GM23338 (cell line): ENCODE measurements at regions not wholly inside any gene's neighbourhood (a gene's known extent, or its start where the extent isn't known, plus 50 kb on each side); places are given as distances from the start of the nearest gene placed in this dataset.

ENCODE experiments used
- CREB1 ChIP-seq: fragments of 250-450 bp; sonication (Bioruptor Pico); IDR thresholded peaks from 2 replicates; pipeline ENCODE4 v1.5.0; 2020; ENCODE audit warnings: low read depth, mild to moderate bottlenecking, moderate library complexity
- ETS1 ChIP-seq: IDR thresholded peaks from 2 replicates; pipeline ENCODE4 v1.6.1; 2016; ENCODE audit warnings: antibody characterized with exemption
- EZH2 ChIP-seq: fragments of 200-600 bp; sonication (generic); IDR thresholded peaks from one replicate; pipeline ENCODE4 v1.8.0; 2017; ENCODE audit warnings: antibody characterized with exemption, mild to moderate bottlenecking, low read depth; ENCODE audit not compliant: unreplicated experiment
- EZH2phosphoT487 ChIP-seq: fragments of 200-600 bp; sonication (generic); IDR thresholded peaks from one replicate; pipeline ENCODE4 v1.8.1; 2018; ENCODE audit warnings: antibody characterized with exemption; ENCODE audit not compliant: unreplicated experiment
- JUNB ChIP-seq: IDR thresholded peaks from one replicate; pipeline ENCODE4 v1.6.1; 2016; ENCODE audit warnings: antibody characterized with exemption; ENCODE audit not compliant: unreplicated experiment
- NANOG ChIP-seq: IDR thresholded peaks from 2 replicates; pipeline ENCODE4 v1.6.1; 2016; ENCODE audit warnings: antibody characterized with exemption, borderline replicate concordance
- POLR2AphosphoS5 ChIP-seq: IDR thresholded peaks from 2 replicates; pipeline ENCODE4 v1.6.1; 2016; ENCODE audit warnings: antibody characterized with exemption, low read depth
- REST ChIP-seq: IDR thresholded peaks from one replicate; pipeline ENCODE4 v1.6.1; 2018; ENCODE audit warnings: antibody characterized with exemption; ENCODE audit not compliant: unreplicated experiment
- STAT1 ChIP-seq: IDR thresholded peaks from one replicate; pipeline ENCODE4 v1.6.1; 2016; ENCODE audit warnings: antibody characterized with exemption; ENCODE audit not compliant: unreplicated experiment
- ZNF114 ChIP-seq: fragments of 250-450 bp; sonication (Bioruptor Pico); IDR thresholded peaks from 2 replicates; pipeline ENCODE4 v1.5.0; 2020; ENCODE audit warnings: mild to moderate bottlenecking, moderate library complexity
- ZNF331 ChIP-seq: fragments of 250-450 bp; sonication (Bioruptor Pico); IDR thresholded peaks from 2 replicates; pipeline ENCODE4 v1.5.0; 2020; ENCODE audit warnings: low read depth, mild to moderate bottlenecking, moderate library complexity
- ZNF462 ChIP-seq: fragments of 250-450 bp; sonication (Bioruptor Pico); IDR thresholded peaks from 2 replicates; pipeline ENCODE4 v1.5.0; 2020; ENCODE audit warnings: mild to moderate bottlenecking, moderate library complexity
- TF ChIP-seq, protein P1 (sequence below), 2 experiments: fragments of 200-600 bp in 1 of 2; sonication (generic) in 1 of 2; conservative IDR thresholded peaks; 2 replicates each; pipeline versions ENCODE4 v1.5.1 to v1.6.1; 2016 to 2017; ENCODE audit warnings: antibody characterized with exemption in 2 of 2, low read depth in 2 of 2, mild to moderate bottlenecking in 2 of 2, moderate library complexity in 1 of 2

GRCh38 chr3:4052706-4053105, 250.5 kb upstream of the SETMAR start:
- TF ChIP-seq EZH2 = no peak
- TF ChIP-seq, protein P1, sequence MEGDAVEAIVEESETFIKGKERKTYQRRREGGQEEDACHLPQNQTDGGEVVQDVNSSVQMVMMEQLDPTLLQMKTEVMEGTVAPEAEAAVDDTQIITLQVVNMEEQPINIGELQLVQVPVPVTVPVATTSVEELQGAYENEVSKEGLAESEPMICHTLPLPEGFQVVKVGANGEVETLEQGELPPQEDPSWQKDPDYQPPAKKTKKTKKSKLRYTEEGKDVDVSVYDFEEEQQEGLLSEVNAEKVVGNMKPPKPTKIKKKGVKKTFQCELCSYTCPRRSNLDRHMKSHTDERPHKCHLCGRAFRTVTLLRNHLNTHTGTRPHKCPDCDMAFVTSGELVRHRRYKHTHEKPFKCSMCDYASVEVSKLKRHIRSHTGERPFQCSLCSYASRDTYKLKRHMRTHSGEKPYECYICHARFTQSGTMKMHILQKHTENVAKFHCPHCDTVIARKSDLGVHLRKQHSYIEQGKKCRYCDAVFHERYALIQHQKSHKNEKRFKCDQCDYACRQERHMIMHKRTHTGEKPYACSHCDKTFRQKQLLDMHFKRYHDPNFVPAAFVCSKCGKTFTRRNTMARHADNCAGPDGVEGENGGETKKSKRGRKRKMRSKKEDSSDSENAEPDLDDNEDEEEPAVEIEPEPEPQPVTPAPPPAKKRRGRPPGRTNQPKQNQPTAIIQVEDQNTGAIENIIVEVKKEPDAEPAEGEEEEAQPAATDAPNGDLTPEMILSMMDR (conservative IDR thresholded peaks at IDR 0.05; ENCODE audit: low read depth in 2 of 2) = no peak
- no peak for TF ChIP-seq POLR2AphosphoS5
- no peak for TF ChIP-seq CREB1 (CRISPR knock-in tag)
- TF ChIP-seq REST = no peak
- no peak for TF ChIP-seq ZNF331 (CRISPR knock-in tag)
- no peak for TF ChIP-seq ETS1
- TF ChIP-seq EZH2phosphoT487 = no peak
- TF ChIP-seq NANOG = no peak
- TF ChIP-seq STAT1 = no peak
- TF ChIP-seq JUNB = no peak
- TF ChIP-seq ZNF114 (CRISPR knock-in tag) = no peak
- no peak for TF ChIP-seq ZNF462
